HL-60/S4 (cell line): ENCODE measurements at regions not wholly inside any gene's neighbourhood (a gene's known extent, or its start where the extent isn't known, plus 50 kb on each side); places are given as distances from the start of the nearest gene placed in this dataset.

Source experiments
- in situ Hi-C: fragments of 300-500 bp; cut with MboI; formaldehyde crosslinking; loops from 2 replicates; pipeline ENCODE4 v1.14.3; 2022; ENCODE audit warnings: low sequenced_read_pairs

DNA sequence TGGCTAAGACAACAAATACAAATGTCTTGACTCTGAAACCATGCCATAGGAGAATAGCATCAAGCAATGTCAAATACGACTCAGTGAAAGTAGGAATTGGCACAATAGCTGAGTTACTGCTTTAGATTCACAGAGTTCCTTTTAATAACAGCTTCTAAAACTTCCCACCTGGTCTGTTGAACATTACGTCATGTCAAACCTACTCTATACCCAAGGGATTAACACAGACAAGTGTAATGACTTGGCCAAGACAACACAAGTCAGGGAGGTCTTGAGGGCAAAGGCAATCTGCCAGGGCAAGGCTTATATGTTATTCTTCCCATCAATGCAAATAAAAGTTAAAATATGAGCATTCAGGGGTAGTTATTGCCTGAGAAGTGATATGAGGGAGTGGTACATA, 265.1 kb upstream of the PRDM1 start:
- in situ Hi-C loops = no loop called here

DNA sequence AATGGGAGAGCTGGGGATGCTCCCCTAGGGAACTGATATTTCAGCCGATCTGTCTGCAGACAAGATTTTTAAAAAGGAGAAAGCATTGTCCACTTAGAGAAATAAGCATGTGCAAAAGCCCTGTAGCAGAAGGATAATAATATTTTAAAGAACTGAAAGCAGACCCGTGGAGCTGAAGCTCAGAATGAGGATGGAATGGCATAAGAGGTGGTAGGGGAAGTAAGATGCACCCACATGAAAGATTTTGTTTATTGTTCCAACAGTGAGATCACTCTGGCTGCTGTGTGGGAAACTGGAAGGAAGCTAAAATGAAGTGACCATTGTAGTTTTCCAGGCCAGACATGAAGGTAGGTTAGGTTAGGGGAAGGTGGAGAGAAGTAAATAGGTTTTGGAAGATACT, 266.4 kb upstream of the PRDM1 start:
- in situ Hi-C loops = no loop called here

DNA sequence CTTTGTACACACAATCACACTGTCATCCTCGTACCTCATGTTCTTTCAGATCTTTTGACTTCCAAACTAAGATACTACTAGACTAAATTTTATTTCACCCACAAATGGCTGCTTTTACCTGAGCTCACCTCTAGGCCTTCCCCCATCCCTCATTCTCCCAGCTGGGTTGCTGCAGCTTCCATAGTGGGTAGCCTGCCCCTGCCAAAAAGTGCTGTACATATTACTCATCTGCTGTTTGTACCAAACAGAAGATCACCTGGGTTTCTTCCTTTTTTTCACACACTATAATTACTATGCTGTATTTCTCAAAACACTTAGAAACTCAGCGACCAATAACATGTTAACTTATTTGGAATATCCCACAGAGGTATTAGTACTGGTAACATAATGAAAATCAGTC, 267.6 kb upstream of the PRDM1 start:
- in situ Hi-C loops = no loop called here

DNA sequence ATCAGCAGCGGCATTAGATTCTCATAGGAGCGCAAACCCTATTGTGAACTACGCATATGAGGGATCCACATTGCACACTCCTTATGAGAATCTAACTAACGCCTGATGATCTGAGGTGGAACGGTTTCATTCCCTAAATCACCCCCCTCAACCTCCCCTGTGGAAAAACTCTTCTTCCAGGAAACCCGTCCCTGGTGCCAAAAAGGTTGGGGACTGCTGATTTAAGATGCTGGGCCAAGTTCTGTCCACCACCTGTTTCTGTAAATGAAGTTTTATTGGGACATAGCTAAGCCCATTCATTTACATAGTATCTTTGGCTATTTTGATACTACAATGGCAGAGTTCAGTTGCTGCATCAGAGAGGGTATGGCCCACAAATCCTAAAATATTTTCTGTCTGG, 268.2 kb upstream of the PRDM1 start:
- in situ Hi-C loops = no loop called here

DNA sequence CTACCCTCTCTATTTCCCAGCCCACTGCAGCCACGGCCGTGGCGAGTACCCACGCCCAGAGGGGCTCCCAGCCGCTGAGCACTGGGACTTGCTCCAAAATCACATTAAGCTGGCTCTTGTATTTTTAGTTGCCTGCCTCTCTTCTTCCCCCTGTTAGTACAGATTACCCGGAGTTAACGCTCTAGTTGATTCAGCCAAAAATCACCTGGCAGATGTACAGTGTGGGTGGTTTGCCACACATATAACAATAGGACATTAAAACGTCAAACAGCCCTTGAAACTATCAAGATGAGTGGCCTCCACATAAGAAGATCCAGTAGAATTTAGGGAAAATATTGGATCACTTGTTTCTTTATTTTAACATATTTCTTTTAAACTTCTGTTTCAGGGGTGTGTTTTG, 268.8 kb upstream of the PRDM1 start:
- in situ Hi-C loops = no loop called here

DNA sequence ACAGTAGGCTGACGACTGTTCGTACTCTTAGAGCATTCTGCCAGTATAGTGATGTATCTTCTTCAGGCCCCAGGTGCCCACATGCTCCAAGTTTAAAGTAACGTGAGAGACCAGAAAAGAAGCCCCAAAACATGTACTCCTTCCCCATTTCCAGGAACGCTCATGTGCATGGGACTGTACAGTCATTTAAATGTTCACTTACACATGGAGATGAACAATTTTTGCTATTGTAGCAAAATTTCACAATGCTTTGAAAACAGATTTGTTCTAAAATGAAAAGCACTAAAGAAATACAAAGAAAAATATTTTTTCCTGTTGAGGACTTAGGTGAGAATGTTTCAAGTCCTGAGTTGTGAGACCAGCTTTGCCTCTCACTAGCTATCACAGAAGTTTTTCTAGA, 269.3 kb upstream of the PRDM1 start:
- in situ Hi-C loops = no loop called here

DNA sequence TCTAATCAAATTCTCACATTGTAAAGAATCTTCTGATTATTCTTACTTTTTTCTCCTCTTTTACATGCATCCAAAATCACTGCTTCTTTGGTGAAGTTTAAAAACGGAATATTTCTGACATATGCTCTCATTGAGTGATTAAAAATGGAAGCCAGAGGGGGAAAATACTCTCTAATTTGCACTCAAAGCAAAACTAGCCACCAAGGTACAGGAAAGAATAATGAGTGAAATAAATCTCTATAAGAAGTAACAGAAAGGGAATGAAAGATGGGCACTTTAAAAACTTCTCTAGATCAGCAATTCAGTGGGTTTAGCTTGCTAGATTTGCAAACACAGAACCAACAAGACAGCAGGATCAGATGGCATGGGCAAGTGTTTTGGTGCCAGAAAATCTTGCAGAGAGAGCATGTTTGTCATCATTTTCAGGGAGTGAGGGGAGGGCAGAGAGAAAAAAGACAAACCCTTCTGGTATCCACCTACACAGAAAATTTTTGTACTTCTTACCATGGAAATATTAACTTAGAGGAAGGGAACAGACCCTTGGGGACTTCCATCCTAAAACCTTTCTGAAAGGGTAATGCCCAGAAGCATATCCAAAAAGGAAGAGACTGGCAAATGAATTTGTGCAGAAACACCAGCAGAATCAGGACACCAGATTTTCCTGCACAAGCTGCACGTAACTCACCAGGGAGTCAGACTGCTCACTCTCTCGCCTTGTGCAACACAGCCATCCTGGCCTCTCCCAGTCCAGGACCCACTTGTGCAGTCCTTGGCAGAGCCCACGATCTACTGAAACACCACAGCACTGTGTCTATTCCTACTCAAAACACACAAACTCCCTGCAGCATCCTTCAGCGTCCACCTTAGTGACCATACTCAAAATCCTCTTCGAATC, 270.2 kb upstream of the PRDM1 start:
- in situ Hi-C loops = no loop called here

DNA sequence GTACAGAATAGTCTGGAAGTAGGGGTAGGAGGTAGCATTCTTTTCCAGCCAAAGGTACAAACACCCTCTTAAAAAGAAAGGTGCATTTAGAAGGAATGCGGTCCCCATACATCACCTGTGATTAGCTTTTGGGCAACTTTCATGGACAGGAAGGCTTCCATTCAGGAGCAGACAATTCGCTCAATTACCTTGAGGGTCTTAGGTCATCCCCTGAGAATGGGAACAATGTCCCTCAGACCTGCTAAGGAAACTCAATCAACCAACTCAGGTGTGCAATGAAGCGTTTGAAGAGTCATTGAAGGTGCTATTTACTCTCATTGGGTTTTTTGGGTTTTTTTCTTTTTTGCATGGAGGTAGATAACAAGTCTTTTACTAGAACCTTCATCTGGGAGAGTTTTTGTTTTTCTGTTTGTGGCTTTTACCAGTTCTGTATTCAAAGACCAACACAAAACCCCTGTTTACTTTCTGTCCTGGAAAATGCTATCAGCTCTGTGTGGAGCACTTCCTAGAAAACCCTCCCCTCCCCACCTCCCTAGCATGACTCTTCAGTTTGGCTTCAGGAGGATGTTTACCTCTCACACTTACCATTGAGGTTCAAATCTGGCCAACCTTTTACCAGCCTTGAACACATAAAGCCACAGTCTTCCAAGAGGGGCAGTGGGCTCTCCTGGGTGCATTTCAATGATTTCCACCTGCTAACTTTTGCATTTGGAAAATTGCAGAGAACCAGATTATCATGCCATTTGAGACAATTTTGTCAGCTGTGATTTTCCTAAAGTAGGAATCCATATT, 271.2 kb upstream of the PRDM1 start:
- in situ Hi-C loops = no loop called here

DNA sequence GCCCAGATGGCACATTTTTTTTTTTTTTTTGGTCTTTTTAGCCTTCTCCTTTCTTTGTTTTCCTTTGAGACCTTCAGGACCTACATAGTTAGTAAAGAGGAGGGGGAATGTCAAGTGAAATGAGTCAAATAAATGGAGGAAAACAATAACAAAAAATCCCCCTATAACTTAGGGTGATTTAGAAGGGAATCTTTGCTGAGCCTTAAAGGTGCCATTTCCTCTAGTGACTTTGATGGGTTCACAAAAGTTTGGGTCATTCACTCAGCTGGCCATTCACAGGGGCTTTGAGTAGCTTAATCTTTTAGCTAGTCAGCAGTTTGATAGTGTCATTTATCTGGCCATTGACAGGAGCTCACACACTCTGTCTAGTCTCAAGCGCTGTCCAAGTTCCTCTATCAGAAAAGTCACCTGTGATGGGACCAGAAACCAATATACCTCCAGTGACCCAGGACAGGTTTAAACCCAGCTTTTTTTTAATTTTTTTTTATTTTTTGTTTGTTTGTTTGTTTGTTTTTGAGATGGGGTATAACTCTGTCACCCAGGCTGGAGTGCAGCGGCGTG, 275.1 kb upstream of the PRDM1 start:
- in situ Hi-C loops = no loop called here

DNA sequence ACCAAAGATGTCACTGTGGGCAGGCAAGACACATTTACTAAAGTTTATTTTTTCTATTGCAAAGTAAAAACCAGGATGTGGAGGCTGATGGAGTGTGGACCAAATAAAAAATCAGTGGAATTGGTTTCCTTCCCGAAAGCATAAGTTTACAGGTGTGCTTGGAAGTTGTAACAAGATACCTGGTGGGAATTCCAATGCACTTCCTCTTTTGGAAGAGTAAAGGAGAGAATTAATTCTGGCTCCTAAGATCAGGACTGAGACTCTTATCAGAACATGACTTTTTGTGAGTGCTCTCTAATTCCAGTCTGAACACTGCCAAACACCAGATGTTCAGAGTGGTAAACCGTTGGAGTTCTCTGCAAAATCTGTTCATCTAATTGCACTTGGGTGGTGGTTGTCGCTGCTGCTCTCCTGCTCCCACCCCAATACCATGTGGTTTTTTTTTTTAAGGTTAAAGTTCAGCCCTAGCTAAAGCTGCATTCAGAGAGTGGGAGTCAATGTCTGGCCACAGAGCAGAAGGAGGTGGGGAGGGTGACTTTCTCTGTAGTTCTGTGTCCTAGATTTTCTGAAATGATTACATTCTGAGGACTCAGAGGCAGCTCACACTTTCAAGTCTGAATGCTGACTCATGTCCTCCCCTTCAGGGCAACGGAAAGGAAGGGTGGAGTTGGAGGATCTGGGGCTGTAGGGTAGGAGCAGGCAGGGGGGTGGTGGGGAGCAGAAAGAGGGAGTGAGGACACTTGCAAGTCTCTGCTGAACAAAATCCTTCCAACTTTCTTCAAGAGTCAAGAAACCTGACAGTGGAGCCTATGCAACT, 275.8 kb upstream of the PRDM1 start:
- in situ Hi-C loops = no loop called here

DNA sequence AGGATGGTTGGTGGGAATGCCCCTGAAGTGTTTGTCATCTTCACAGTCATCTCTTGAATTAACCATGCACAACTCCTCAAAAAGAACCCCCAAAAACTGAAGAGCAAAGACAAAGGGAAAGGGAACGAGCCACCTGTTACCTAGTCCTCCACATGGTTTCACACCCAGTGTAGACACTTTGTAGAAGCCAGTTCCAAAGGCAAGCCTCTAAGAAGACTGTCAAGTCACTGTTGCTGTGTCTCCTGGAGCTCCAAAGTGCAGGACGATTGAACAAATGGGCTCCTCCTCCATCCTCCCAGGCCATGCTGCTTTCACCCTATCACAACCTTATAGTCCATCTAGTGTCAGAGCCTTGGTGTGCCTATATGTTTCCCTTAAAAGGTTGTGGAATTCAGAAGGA, 277.6 kb upstream of the PRDM1 start:
- in situ Hi-C loops = no loop called here

DNA sequence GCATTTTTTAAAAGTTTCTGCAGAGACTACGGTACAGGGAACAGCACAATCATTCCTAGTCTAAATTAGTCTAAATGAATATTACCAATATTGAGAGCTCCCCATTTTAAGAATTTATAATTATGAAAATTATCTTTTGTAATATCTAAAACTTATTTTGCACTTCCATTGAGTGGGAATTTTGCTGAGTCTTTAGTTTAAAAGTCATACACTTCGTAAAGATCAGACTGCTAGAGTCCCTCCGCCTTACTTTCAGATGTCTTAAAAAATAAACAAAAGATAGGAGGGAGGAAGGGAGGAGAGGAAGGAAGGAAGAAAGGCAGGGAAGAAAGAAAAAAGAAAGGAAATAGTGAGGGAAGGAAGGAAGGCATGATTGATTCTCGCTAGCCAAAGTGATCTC, 278.2 kb upstream of the PRDM1 start:
- in situ Hi-C loops = no loop called here

DNA sequence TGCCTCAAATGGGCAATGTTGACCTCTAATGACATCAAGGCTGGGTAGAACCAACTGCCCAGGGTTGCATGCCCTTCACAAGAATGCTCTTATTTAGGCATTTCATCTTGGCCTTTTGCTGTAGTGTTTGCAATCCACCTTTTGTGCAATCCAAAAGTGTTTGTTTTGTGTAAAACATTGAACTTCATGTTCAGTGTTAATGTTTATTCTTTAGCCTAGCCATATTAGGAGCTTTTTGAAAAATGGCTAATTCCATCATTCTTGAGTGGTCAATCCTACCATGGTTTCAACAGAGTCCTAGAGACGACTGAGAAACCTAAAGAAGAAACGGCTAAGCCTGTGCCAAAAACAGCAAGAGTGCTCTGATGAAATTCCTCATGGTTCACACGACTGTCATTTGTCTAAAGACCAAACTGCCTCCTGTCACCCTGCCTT, 279.6 kb upstream of the PRDM1 start:
- in situ Hi-C loops = no loop called here

DNA sequence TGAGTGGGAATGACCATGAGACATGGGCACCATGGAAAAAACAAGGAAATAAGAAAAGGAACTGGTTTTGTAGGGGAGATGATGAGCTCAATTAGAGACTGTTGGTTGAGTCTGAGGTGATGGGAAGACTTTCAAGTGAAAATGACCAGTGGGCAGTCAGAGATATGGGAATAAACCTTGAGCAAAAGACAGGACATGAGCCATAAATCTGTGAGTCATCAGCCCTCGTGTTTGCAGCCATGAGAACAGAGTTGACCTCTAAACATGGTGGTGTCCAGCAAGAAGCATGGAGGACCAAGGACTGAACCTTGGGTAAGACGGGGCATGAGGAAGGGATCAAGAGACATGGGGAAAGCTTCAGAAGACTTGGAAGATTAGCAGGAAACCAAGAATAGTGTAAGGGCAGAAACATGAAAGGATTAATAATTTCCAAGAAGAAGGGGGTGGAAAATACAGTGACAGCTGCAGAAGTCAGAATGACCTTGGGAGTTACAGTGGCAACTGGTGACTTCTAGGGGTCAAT, 280.6 kb upstream of the PRDM1 start:
- in situ Hi-C loops = no loop called here

DNA sequence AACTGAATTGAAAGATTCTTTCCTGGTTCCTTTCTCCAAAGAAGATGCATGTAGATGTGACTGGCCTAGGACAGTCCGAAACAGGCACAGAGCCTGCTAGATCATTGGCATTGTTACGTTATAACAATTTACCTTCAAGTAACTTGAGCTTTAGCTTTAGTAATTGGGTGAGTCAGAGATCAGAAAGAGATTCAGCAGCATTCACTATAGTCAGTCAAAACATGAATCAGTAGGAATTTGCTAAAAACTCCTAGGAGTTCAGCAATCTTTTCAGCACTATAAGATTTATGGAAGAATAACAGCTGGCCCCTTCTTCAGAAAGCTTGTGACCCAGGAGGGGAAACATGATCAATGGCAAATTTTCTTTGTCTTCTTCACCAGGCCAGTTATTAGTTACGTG, 281.7 kb upstream of the PRDM1 start:
- in situ Hi-C loops = no loop called here

DNA sequence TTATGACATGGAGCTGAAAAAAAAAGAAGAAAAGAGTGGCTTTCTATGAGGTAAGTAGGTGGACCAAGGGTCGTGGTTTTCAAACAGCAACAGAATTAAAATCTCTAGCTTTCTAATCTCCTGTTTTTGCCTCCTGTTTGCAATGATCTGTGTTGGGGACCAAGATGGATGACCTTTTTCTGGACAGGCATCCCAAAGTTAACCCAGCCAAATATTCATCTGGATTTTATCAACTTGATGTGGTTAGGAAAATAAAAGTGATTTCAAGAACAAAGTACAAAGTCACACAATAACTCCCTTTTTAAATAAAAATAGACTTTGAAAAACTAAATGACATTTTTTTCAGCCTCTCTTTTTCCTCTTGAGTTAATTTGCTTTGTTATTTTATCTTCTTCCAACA, 282.1 kb upstream of the PRDM1 start:
- in situ Hi-C loops = no loop called here

DNA sequence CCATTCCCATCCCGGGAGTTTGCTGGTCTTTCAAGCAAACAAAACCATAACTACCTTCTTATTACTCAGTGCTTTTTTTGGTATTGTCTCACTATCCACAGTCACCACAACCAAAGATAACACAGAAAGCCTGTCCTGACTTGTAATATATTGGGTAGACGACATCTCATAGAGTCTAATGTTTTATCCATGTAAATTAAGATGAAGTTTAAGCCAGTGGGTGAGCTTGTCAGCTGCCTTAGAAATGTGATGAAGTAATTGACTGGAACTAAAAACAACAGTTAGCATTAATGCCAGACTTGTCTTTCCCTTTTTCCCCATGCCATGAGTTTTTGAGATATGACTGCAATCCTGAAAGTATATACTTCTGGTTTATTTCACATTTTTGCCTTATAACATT, 282.7 kb upstream of the PRDM1 start:
- in situ Hi-C loops = no loop called here

DNA sequence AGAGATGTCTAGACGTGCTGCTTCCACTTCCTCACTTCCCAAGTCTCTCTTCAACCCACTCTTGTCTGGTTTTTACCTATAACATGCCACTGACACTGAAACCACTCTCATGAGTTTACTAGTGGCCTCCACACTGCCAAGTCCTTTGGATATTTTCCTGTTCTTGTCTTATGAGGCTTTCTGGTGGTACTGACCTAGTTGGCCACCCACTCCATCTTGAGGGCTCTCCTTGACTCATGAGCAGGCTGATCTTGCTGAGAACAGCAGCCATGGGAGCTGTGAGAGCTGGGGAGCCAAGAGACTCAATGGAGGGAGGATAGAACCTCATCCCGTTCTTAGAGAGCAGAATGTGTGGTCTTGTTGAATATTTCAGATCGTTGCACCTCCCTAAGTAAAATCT, 283.4 kb upstream of the PRDM1 start:
- in situ Hi-C loops = no loop called here

DNA sequence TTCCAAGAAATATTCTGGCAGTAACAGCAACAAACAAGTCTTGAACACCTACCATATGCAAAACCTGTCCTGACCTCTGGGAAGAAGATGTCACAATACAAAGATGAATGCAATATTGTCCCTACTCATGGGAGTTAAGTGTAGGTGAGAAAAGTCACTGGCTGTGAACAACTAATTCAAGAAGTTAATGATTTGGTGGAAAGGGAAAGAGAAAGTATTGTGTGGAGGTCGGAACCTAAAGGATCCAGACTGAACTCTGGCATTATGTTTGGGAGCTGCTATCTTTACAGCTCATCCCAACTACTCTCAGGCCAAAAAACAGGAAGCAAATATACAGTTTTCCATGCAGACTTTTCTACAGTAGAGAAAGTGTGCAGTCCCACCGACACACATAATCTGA, 285.3 kb upstream of the PRDM1 start:
- in situ Hi-C loops = no loop called here

DNA sequence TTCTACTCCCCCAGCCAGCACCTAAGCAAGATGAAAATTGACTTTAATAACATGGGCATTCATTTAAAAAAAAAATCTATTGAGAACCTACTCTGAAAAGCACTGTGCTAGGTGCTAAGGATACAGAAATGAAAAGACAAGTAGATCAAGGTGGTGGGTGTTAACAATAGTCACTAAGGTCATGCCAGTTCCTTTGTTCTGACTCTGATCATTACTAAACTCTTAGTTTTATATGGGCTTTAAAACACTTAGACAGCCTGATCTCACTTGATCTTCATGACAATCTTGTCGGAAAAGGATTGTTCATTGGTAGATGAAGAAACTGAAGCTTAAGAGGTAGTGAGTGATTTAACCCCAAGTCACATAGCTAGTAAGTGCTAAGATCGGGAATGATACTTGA, 285.7 kb upstream of the PRDM1 start:
- in situ Hi-C loops = no loop called here

DNA sequence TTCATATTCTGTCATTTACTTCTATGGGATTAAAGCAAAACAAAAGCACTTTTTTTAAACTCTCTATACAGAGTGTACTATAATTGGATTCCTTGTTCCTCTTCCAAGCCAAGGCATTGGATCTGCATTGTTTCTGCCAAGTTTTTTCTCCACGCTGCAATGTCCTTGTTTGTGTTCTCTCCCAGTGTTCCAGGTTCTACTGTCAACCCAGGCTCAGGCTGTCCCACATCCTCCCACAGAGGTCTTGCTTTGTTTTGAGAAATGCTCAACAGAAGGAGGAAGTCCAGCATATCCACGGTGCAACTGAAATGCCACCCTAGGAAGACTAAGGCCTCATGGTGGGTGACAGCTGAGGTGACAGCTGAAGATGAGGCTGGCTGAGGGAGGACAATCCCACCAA, 287.1 kb upstream of the PRDM1 start:
- in situ Hi-C loops = no loop called here
